ENCODE measurements at regions not wholly inside any gene's neighbourhood (a gene's known extent, or its start where the extent isn't known, plus 50 kb on each side); places are given as distances from the start of the nearest gene placed in this dataset.

GRCh38 chrX:45267007-45267406 is 66.3 kb upstream of the DIPK2B start:
- H3K4me3 ChIP-seq (ENCODE audit: low read depth, low read length), result no peak overlapping the region
- no peak for TF ChIP-seq CTCF (IDR thresholded peaks at IDR 0.05; ENCODE audit: borderline replicate concordance, insufficient read depth, low read depth, low read length)

- no peak for TF ChIP-seq CTCF (IDR thresholded peaks at IDR 0.05; ENCODE audit: borderline replicate concordance, insufficient read depth, low read depth, low read length)
- no peak overlapping the region for H3K4me3 ChIP-seq (ENCODE audit: low read depth, low read length)
These were observed 65.8 kb upstream of the DIPK2B start for GRCh38 chrX:45266456-45266855.

- no peak for TF ChIP-seq CTCF (IDR thresholded peaks at IDR 0.05; ENCODE audit: borderline replicate concordance, insufficient read depth, low read depth, low read length)
- H3K4me3 ChIP-seq (ENCODE audit: low read depth, low read length), result no peak overlapping the region
These were observed 64.2 kb upstream of the DIPK2B start for GRCh38 chrX:45264865-45265264.

GRCh38 chrX:45261471-45261870 is 60.8 kb upstream of the DIPK2B start:
- no peak overlapping the region for H3K4me3 ChIP-seq (ENCODE audit: low read depth, low read length)
- TF ChIP-seq CTCF (IDR thresholded peaks at IDR 0.05; ENCODE audit: borderline replicate concordance, insufficient read depth, low read depth, low read length), result no peak

- no peak overlapping the region for H3K4me3 ChIP-seq (ENCODE audit: low read depth, low read length)
- TF ChIP-seq CTCF (IDR thresholded peaks at IDR 0.05; ENCODE audit: borderline replicate concordance, insufficient read depth, low read depth, low read length), result no peak
These were observed 60.3 kb upstream of the DIPK2B start for GRCh38 chrX:45261005-45261404.

- no peak overlapping the region for H3K4me3 ChIP-seq (ENCODE audit: low read depth, low read length)
- TF ChIP-seq CTCF (IDR thresholded peaks at IDR 0.05; ENCODE audit: borderline replicate concordance, insufficient read depth, low read depth, low read length), result no peak
These were observed 58.2 kb upstream of the DIPK2B start for GRCh38 chrX:45258731-45259402.
